PFSK-1 (cell line): ENCODE measurements at regions not wholly inside any gene's neighbourhood (a gene's known extent, or its start where the extent isn't known, plus 50 kb on each side); places are given as distances from the start of the nearest gene placed in this dataset.

Experiments
- POLR2AphosphoS5 ChIP-seq: IDR thresholded peaks from 2 replicates; pipeline ENCODE4 v1.6.1; 2012; ENCODE audit warnings: low read depth, mild to moderate bottlenecking, control low read depth, low read length, moderate library complexity
- REST ChIP-seq, 2 experiments: IDR thresholded peaks; 2 replicates each; pipeline versions ENCODE4 v1.6.1 to v1.8.0; 2011 to 2012; ENCODE audit warnings: low read depth in 2 of 2, low read length in 2 of 2, control low read depth in 1 of 2, inconsistent platforms in 1 of 2, mild to moderate bottlenecking in 1 of 2, moderate library complexity in 1 of 2; ENCODE audit not compliant: insufficient read depth in 1 of 2
- SIN3A ChIP-seq: IDR thresholded peaks from 2 replicates; pipeline ENCODE4 v1.6.1; 2012; ENCODE audit warnings: mild to moderate bottlenecking, low read length, moderate library complexity, borderline replicate concordance; ENCODE audit not compliant: insufficient read depth
- TAF1 ChIP-seq: IDR thresholded peaks from 2 replicates; pipeline ENCODE4 v1.6.1; 2012; ENCODE audit warnings: low read length, control low read depth, borderline replicate concordance; ENCODE audit not compliant: insufficient read depth

GRCh38 chr10:130656187-130656575 is 520.0 kb downstream of the GLRX3 start:
- TF ChIP-seq POLR2AphosphoS5, result no peak
- no peak for TF ChIP-seq TAF1
- TF ChIP-seq SIN3A, result no peak
- no peak for TF ChIP-seq REST (IDR thresholded peaks at IDR 0.05; ENCODE audit: insufficient read depth in 1 of 2, low read depth in 2 of 2, low read length in 2 of 2)
